Trophoblast cell (in vitro differentiated cells and primary cell): ENCODE measurements at regions not wholly inside any gene's neighbourhood (a gene's known extent, or its start where the extent isn't known, plus 50 kb on each side); places are given as distances from the start of the nearest gene placed in this dataset.
A peak's percentile ranks its signal among the peaks of the same experiment; 100 is the strongest.

Source experiments
- DNase-seq, 2 donors: peaks; one replicate each; pipeline ENCODE4 v3.0.0-alpha.2; 2016
- H2AFZ ChIP-seq: 2 replicates; pipeline ENCODE4 v1.6.1; 2013; ENCODE audit warnings: low read length, moderate library complexity, mild to moderate bottlenecking; ENCODE audit not compliant: insufficient read depth, poor library complexity
- H2AK5ac ChIP-seq: 2 replicates; pipeline ENCODE4 v1.6.1; 2013; ENCODE audit warnings: mild to moderate bottlenecking, low read length
- H2BK120ac ChIP-seq: 2 replicates; pipeline ENCODE4 v1.6.1; 2013; ENCODE audit warnings: low read length, mild to moderate bottlenecking, moderate library complexity; ENCODE audit not compliant: insufficient read depth, poor library complexity
- H2BK12ac ChIP-seq: 2 replicates; pipeline ENCODE4 v1.6.1; 2013; ENCODE audit warnings: mild to moderate bottlenecking, low read length, moderate library complexity
- H2BK5ac ChIP-seq: 2 replicates; pipeline ENCODE4 v1.6.1; 2013; ENCODE audit warnings: low read length, low read depth, moderate library complexity, mild to moderate bottlenecking; ENCODE audit not compliant: poor library complexity
- H3K14ac ChIP-seq: 2 replicates; pipeline ENCODE4 v1.6.1; 2013; ENCODE audit warnings: mild to moderate bottlenecking, low read length
- H3K18ac ChIP-seq: 2 replicates; pipeline ENCODE4 v1.6.1; 2013; ENCODE audit warnings: mild to moderate bottlenecking, low read length
- H3K23ac ChIP-seq: 2 replicates; pipeline ENCODE4 v1.6.1; 2013; ENCODE audit warnings: low read length
- H3K27ac ChIP-seq: 2 replicates; pipeline ENCODE4 v1.5.1; 2013; ENCODE audit warnings: low read depth, mild to moderate bottlenecking, inconsistent platforms, low read length, moderate library complexity
- H3K27me3 ChIP-seq: 2 replicates; pipeline ENCODE4 v1.6.1; 2013; ENCODE audit warnings: inconsistent platforms, mild to moderate bottlenecking, low read length, moderate library complexity; ENCODE audit not compliant: insufficient read depth
- H3K36me3 ChIP-seq, 2 experiments: 1 replicate in 1 of 2; 2 replicates in 1 of 2; pipeline ENCODE4 v1.6.1; 2013; ENCODE audit warnings: low read length in 2 of 2, mild to moderate bottlenecking in 2 of 2, moderate library complexity in 1 of 2; ENCODE audit not compliant: insufficient read depth in 2 of 2, control insufficient read depth in 1 of 2
- H3K4ac ChIP-seq: 2 replicates; pipeline ENCODE4 v1.6.1; 2013; ENCODE audit warnings: low read depth, mild to moderate bottlenecking, low read length, moderate library complexity
- H3K4me1 ChIP-seq, 2 experiments: 1 replicate in 1 of 2; 2 replicates in 1 of 2; pipeline ENCODE4 v1.6.1; 2013; ENCODE audit warnings: low read length in 2 of 2, mild to moderate bottlenecking in 2 of 2, moderate library complexity in 1 of 2; ENCODE audit not compliant: insufficient read depth in 2 of 2, control insufficient read depth in 1 of 2
- H3K4me2 ChIP-seq: 2 replicates; pipeline ENCODE4 v1.6.1; 2013; ENCODE audit warnings: inconsistent platforms, mild to moderate bottlenecking, low read length, moderate library complexity
- H3K4me3 ChIP-seq: 2 replicates; pipeline ENCODE4 v1.5.1; 2013; ENCODE audit warnings: mild to moderate bottlenecking, low read depth, low read length, inconsistent platforms
- H3K79me1 ChIP-seq: one replicate; pipeline ENCODE4 v1.6.1; 2013; ENCODE audit warnings: low read length
- H3K79me2 ChIP-seq: 2 replicates; pipeline ENCODE4 v1.6.1; 2013; ENCODE audit warnings: low read length, mild to moderate bottlenecking; ENCODE audit not compliant: control insufficient read depth, insufficient read depth, poor library complexity
- H3K9ac ChIP-seq: 2 replicates; pipeline ENCODE4 v1.6.1; 2013; ENCODE audit warnings: mild to moderate bottlenecking, low read length
- H3K9me3 ChIP-seq: 2 replicates; pipeline ENCODE4 v1.6.1; 2013; ENCODE audit warnings: low read depth, mild to moderate bottlenecking, control low read depth, inconsistent platforms, low read length; ENCODE audit not compliant: insufficient read depth
- H4K12ac ChIP-seq: 2 replicates; pipeline ENCODE4 v1.6.1; 2013; ENCODE audit warnings: low read depth, mild to moderate bottlenecking, low read length, moderate library complexity
- H4K8ac ChIP-seq: 2 replicates; pipeline ENCODE4 v1.6.1; 2013; ENCODE audit warnings: low read depth, mild to moderate bottlenecking, low read length, moderate library complexity
- H4K91ac ChIP-seq: one replicate; pipeline ENCODE4 v1.6.1; 2013; ENCODE audit warnings: low read depth, mild to moderate bottlenecking, low read length, moderate library complexity
- WGBS: extraction: QIAGEN DNeasy Blood & Tissue Kit; methylation state at CpG from one replicate; pipeline ENCODE4 v1.1.7; 2013; ENCODE audit warnings: missing lambda C conversion rate; ENCODE audit not compliant: insufficient read length, insufficient coverage; ENCODE audit errors: extremely low coverage; 5-methylcytosine and 5-hydroxymethylcytosine counted together

DNA sequence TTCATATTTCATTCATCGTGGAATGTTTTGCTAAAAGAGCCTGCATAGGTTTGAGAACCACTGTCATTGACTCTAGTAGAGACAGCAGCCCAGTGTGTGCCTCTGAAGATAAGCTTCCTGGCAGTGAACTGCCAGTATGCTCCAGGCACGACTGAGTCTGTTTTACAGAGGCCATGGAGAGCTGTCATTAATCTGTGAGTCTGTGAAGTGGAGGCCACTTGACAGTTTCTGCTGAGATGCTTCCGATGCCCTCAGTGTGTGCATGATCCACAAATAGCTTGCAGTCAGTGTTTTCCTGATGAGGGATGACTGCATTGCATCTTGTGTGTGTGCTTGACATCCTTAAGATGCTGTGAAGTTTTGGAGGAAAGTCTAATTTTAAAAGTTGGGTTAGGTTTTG, 162.2 kb downstream of the PFKFB3 start:
- H4K12ac ChIP-seq = no peak overlapping the region
- H3K4me3 ChIP-seq = no peak overlapping the region
- H2AK5ac ChIP-seq = no peak overlapping the region
- H4K8ac ChIP-seq = no peak overlapping the region
- peaks cover 0 to 2% of the 10 kb centered on the region in 2 experiments for H3K36me3 ChIP-seq
- no peak overlapping the region for H2AFZ ChIP-seq
- H3K9me3 ChIP-seq = no peaks in the 10 kb centered on the region
- no peak overlapping the region for H2BK120ac ChIP-seq
- H3K4ac ChIP-seq = no peak overlapping the region
- H3K9ac ChIP-seq = no peak overlapping the region
- no peak overlapping the region for H3K27ac ChIP-seq
- no peaks in the 10 kb centered on the region for H3K79me1 ChIP-seq
- DNase-seq = no peak
- no peak overlapping the region for H3K14ac ChIP-seq
- no CpG with 5 or more reads among the region's 3 CpGs for WGBS
- H3K27me3 ChIP-seq = no peaks in the 10 kb centered on the region
- peaks cover 0 to 1% of the 10 kb centered on the region in 2 experiments for H3K4me1 ChIP-seq
- no peak overlapping the region for H3K23ac ChIP-seq
- H3K18ac ChIP-seq = no peak overlapping the region
- no peak overlapping the region for H2BK5ac ChIP-seq
- H2BK12ac ChIP-seq = no peak overlapping the region
- H3K79me2 ChIP-seq = no peaks in the 10 kb centered on the region
- no peak overlapping the region for H3K4me2 ChIP-seq
- no peak overlapping the region for H4K91ac ChIP-seq

DNA sequence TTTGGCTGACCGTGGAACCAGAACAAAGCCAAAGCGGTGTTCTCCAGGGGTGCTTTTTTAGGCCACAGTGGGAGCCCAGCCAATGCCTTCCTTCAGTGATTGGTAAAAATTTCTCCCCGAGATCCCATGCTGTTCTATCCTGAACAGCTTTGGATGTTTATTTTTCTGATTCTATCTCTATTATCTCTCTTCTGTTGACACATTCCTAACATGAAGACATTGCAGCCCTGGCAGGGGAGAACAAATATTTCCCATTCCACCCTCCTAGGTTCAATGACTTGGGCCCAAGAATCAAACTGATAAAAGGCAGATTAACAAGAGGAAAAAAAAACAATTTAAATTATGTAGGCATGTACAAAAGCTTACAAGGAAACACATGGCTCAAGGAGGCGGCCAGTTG, 162.7 kb downstream of the PFKFB3 start:
- no peak overlapping the region for H2AK5ac ChIP-seq

More for the DNA sequence above, 162.7 kb downstream of the PFKFB3 start:
- Histone ChIP-seq H3K27me3 (no peaks in the 10 kb centered on the region), H2BK5ac (no peak overlapping the region), H2AFZ (no peak overlapping the region), H4K8ac (no peak overlapping the region), H4K12ac (no peak overlapping the region), H3K9me3 (no peaks in the 10 kb centered on the region), H3K79me2 (no peaks in the 10 kb centered on the region), H3K4me3 (no peak overlapping the region), H2BK120ac (no peak overlapping the region), H3K36me3 (peaks cover 0 to 2% of the 10 kb centered on the region in 2 experiments), H3K23ac (no peak overlapping the region), H3K79me1 (no peaks in the 10 kb centered on the region), H3K14ac (no peak overlapping the region), H3K4me2 (no peak overlapping the region), H2BK12ac (no peak overlapping the region), H3K27ac (no peak overlapping the region), H3K4me1 (peaks cover 0 to 1% of the 10 kb centered on the region in 2 experiments), H3K18ac (no peak overlapping the region), H3K9ac (no peak overlapping the region), H3K4ac (no peak overlapping the region), H4K91ac (no peak overlapping the region)
- no CpG with 5 or more reads among the region's 4 CpGs for WGBS
- peak in 1 of 2 donors; percentile 58 for DNase-seq
